DMS53 treated with DMSO at 0.1 percent for 48 hours (cell line): ENCODE measurements at regions not wholly inside any gene's neighbourhood (a gene's known extent, or its start where the extent isn't known, plus 50 kb on each side); places are given as distances from the start of the nearest gene placed in this dataset.
A peak's percentile ranks its signal among the peaks of the same experiment; 100 is the strongest.

Source experiments
- DNase-seq: peaks from one replicate; lab custom pipeline; 2025; ENCODE audit not compliant: unreplicated experiment; lab: John Stamatoyannopoulos, UW

GRCh38 chr2:46239175-46239846, 57.9 kb upstream of the EPAS1 start:
- DNase-seq, result no peak

- no peak for DNase-seq
These were observed 57.4 kb upstream of the EPAS1 start for GRCh38 chr2:46239847-46240181.

- DNase-seq, result peak; percentile 87
These were observed 55.9 kb upstream of the EPAS1 start for GRCh38 chr2:46241344-46241743.

GRCh38 chr2:46245869-46246268, 51.3 kb upstream of the EPAS1 start:
- DNase-seq, result no peak

GRCh38 chr2:46246790-46247189, 50.4 kb upstream of the EPAS1 start:
- DNase-seq, result no peak
